PC-9 (cell line): ENCODE measurements at regions not wholly inside any gene's neighbourhood (a gene's known extent, or its start where the extent isn't known, plus 50 kb on each side); places are given as distances from the start of the nearest gene placed in this dataset.

Experiments used
- BruUV-seq: library from RNA; stranded (reverse); fragments of 400-500 nt; replicated peaks from 2 replicates; lab custom pipeline; 2021; lab: Mats Ljungman, UMichigan
- CTCF ChIA-PET: fragments of 300-600 bp; sonication (Branson Sonifier 250); formaldehyde crosslinking; loops from one replicate; lab custom pipeline; 2022; ENCODE audit warnings: antibody characterized with exemption; lab: Charles Lee
- POLR2A ChIA-PET: fragments of 300-600 bp; sonication (Branson Sonifier 250); formaldehyde crosslinking; loops from one replicate; lab custom pipeline; 2022; ENCODE audit warnings: antibody characterized with exemption; ENCODE audit not compliant: unreplicated experiment; lab: Charles Lee
- DNase-seq, 2 experiments: peaks; one replicate each; pipeline versions ENCODE4 v3.0.0 to v3.0.0-alpha.2; 2015 to 2022; ENCODE audit warnings: mixed read lengths in 1 of 2
- H2AFZ ChIP-seq: fragments of 200-600 bp; sonication (generic); 2 replicates; pipeline ENCODE4 v1.8.1; 2017; ENCODE audit warnings: antibody characterized with exemption
- H3F3A ChIP-seq: fragments of 200-600 bp; sonication (generic); 2 replicates; pipeline ENCODE4 v1.8.1; 2017; ENCODE audit warnings: antibody characterized with exemption, mild to moderate bottlenecking, low read depth; ENCODE audit not compliant: insufficient read depth
- H3K27ac ChIP-seq: fragments of 200-600 bp; sonication (generic); 2 replicates; pipeline ENCODE4 v1.6.1; 2016; ENCODE audit warnings: mixed run types
- H3K27me3 ChIP-seq: fragments of 200-600 bp; sonication (generic); 2 replicates; pipeline ENCODE4 v1.6.1; 2016; ENCODE audit warnings: low read depth, mixed run types; ENCODE audit not compliant: insufficient read depth
- H3K36me3 ChIP-seq: fragments of 200-600 bp; sonication (generic); 2 replicates; pipeline ENCODE4 v1.6.1; 2016; ENCODE audit warnings: low read depth, mixed run types
- H3K4me1 ChIP-seq: fragments of 200-600 bp; sonication (generic); replicated peaks from 2 replicates; pipeline ENCODE4 v1.6.1; 2016; ENCODE audit warnings: mixed run types; ENCODE audit not compliant: insufficient read depth
- H3K4me2 ChIP-seq: fragments of 200-600 bp; sonication (generic); 2 replicates; pipeline ENCODE4 v1.6.1; 2017; ENCODE audit warnings: mixed run types
- H3K4me3 ChIP-seq: fragments of 200-600 bp; sonication (generic); 2 replicates; pipeline ENCODE4 v1.6.1; 2016; ENCODE audit warnings: mixed run types
- H3K79me2 ChIP-seq: fragments of 200-600 bp; sonication (generic); 2 replicates; pipeline ENCODE4 v1.6.1; 2017; ENCODE audit warnings: low read depth, mixed run types
- H3K9me2 ChIP-seq: fragments of 200-600 bp; sonication (generic); 2 replicates; pipeline ENCODE4 v1.8.1; 2017; ENCODE audit warnings: mild to moderate bottlenecking; ENCODE audit not compliant: insufficient read depth
- H3K9me3 ChIP-seq: fragments of 200-600 bp; sonication (generic); 2 replicates; pipeline ENCODE4 v1.8.1; 2016; ENCODE audit warnings: low read depth; ENCODE audit not compliant: insufficient read depth
- H4K20me1 ChIP-seq: fragments of 200-600 bp; sonication (generic); 2 replicates; pipeline ENCODE4 v1.8.1; 2017; ENCODE audit not compliant: insufficient read depth
- EZH2 ChIP-seq: fragments of 200-600 bp; sonication (generic); IDR thresholded peaks from 2 replicates; pipeline ENCODE4 v1.8.0; 2017; ENCODE audit warnings: antibody characterized with exemption, low read depth
- intact Hi-C: fragments of 100-400 bp; cut with micrococcal nuclease; formaldehyde crosslinking; loops from one replicate; pipeline ENCODE4 v1.10.0; 2022; ENCODE audit not compliant: unreplicated experiment
- TF ChIP-seq, protein P1 (sequence below): fragments of 200-600 bp; sonication (generic); conservative IDR thresholded peaks from 2 replicates; pipeline ENCODE4 v1.6.1; 2017; ENCODE audit warnings: mixed run types, antibody characterized with exemption, mild to moderate bottlenecking, moderate library complexity

DNA sequence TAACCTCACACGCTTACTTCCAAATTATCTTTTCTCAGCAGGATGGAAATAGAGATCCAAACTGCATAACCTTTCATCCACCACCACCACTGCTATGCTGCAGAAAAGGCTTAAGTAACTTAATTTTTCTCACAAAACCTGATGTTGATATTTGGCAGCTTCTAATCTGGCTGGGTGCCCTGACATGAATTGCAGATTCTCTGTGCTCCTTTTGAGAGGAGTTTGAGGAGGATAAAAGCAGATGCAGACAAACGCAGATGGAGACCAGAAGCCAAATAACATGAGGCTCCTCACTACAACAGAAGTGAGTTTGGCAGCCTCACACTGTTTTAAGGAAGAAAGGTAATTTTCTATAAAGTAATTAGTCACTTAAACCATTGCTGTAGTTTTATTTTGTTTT lies 646.2 kb upstream of the ATXN8OS start:
- no peak for TF ChIP-seq EZH2
- TF ChIP-seq, protein P1, sequence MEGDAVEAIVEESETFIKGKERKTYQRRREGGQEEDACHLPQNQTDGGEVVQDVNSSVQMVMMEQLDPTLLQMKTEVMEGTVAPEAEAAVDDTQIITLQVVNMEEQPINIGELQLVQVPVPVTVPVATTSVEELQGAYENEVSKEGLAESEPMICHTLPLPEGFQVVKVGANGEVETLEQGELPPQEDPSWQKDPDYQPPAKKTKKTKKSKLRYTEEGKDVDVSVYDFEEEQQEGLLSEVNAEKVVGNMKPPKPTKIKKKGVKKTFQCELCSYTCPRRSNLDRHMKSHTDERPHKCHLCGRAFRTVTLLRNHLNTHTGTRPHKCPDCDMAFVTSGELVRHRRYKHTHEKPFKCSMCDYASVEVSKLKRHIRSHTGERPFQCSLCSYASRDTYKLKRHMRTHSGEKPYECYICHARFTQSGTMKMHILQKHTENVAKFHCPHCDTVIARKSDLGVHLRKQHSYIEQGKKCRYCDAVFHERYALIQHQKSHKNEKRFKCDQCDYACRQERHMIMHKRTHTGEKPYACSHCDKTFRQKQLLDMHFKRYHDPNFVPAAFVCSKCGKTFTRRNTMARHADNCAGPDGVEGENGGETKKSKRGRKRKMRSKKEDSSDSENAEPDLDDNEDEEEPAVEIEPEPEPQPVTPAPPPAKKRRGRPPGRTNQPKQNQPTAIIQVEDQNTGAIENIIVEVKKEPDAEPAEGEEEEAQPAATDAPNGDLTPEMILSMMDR, result no peak
- no peaks in the 10 kb centered on the region for H3K27me3 ChIP-seq
- no peak for DNase-seq
- BruUV-seq, result no TSS peak
- no peak overlapping the region for H2AFZ ChIP-seq
- no peak overlapping the region for H3K27ac ChIP-seq
- intact Hi-C loops, result no loop called here
- no peaks in the 10 kb centered on the region for H3K79me2 ChIP-seq
- no peaks in the 10 kb centered on the region; the same call in 1 of the 2 replicates for H3K9me2 ChIP-seq
- ChIA-PET POLR2A (no interaction called here), CTCF (no interaction called here)
- H3F3A ChIP-seq, result no peaks in the 10 kb centered on the region
- no peaks in the 10 kb centered on the region for H3K9me3 ChIP-seq
- H3K4me1 ChIP-seq, result no peaks in the 10 kb centered on the region
- H3K4me3 ChIP-seq, result no peak overlapping the region
- no peaks in the 10 kb centered on the region for H3K36me3 ChIP-seq
- no peak overlapping the region for H3K4me2 ChIP-seq
- H4K20me1 ChIP-seq, result no peaks in the 10 kb centered on the region

DNA sequence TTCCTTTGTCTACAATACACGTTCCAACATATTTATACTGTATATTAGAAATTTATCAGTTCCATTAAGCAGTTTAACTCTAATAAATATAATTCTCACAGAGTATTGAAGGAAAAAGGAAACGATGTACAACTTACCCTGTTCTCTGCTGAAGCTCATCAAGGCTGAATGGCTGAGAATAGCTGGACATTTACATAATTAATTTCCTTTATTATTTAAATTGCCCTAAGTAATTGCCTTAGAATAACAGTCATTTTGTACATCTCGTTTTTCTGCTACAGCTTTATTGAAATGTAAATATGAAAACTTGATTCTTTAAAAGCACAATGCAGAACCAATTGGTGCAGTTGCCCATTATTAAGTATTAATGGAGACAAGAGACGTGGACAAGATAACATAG lies 648.3 kb upstream of the ATXN8OS start:
- Histone ChIP-seq H3K79me2 (no peaks in the 10 kb centered on the region), H4K20me1 (no peaks in the 10 kb centered on the region), H3K4me1 (no peaks in the 10 kb centered on the region), H3K27me3 (no peaks in the 10 kb centered on the region), H3K36me3 (no peaks in the 10 kb centered on the region), H3K4me2 (no peak overlapping the region), H3K9me3 (no peaks in the 10 kb centered on the region), H3K4me3 (no peak overlapping the region), H3K9me2 (no peaks in the 10 kb centered on the region), H3F3A (no peaks in the 10 kb centered on the region), H2AFZ (no peak overlapping the region), H3K27ac (no peak overlapping the region)
- intact Hi-C loops, result no loop called here
- no peak for TF ChIP-seq EZH2
- TF ChIP-seq, protein P1, result no peak
- no TSS peak for BruUV-seq
- ChIA-PET POLR2A (no interaction called here), CTCF (no interaction called here)
- DNase-seq, result no peak

- Histone ChIP-seq H3K4me3 (no peak overlapping the region), H3K9me3 (no peaks in the 10 kb centered on the region), H3K27me3 (no peaks in the 10 kb centered on the region), H3K4me1 (no peaks in the 10 kb centered on the region), H3K27ac (no peak overlapping the region), H3K79me2 (no peaks in the 10 kb centered on the region), H4K20me1 (no peaks in the 10 kb centered on the region), H2AFZ (no peak overlapping the region), H3K9me2 (no peaks in the 10 kb centered on the region), H3F3A (no peaks in the 10 kb centered on the region), H3K36me3 (no peaks in the 10 kb centered on the region), H3K4me2 (no peak overlapping the region)
- intact Hi-C loops, result no loop called here
- DNase-seq, result no peak
- TF ChIP-seq, protein P1, result no peak
- TF ChIP-seq EZH2, result no peak
- ChIA-PET POLR2A (no interaction called here), CTCF (no interaction called here)
- no TSS peak for BruUV-seq
Measured at GRCh38 chr13:69458013-69458412, 649.6 kb upstream of the ATXN8OS start.
